ENCODE measurements at regions not wholly inside any gene's neighbourhood (a gene's known extent, or its start where the extent isn't known, plus 50 kb on each side); places are given as distances from the start of the nearest gene placed in this dataset.

- no peaks in the 10 kb centered on the region for H3K79me1 ChIP-seq (ENCODE audit: low read length)
- H3K4ac ChIP-seq (ENCODE audit: low read depth, low read length) = no peak overlapping the region
- no peak overlapping the region for H3K23ac ChIP-seq (ENCODE audit: low read length)
- H3K27ac ChIP-seq (ENCODE audit: low read depth, low read length) = no peak overlapping the region
- H3K36me3 ChIP-seq (ENCODE audit: control insufficient read depth in 1 of 2, insufficient read depth in 2 of 2, low read length in 2 of 2) = no peaks in the 10 kb centered on the region
- no peak overlapping the region for H3K14ac ChIP-seq (ENCODE audit: low read length)
- WGBS (ENCODE audit: extremely low coverage, insufficient coverage, insufficient read length) = no CpG with 5 or more reads among the region's 7 CpGs
- H4K8ac ChIP-seq (ENCODE audit: low read depth, low read length) = no peak overlapping the region
- H3K79me2 ChIP-seq (ENCODE audit: control insufficient read depth, insufficient read depth, low read length, poor library complexity) = no peaks in the 10 kb centered on the region
- no peak overlapping the region for H4K91ac ChIP-seq (ENCODE audit: low read depth, low read length)
- no peak overlapping the region for H4K12ac ChIP-seq (ENCODE audit: low read depth, low read length)
- H3K4me3 ChIP-seq (ENCODE audit: low read depth, low read length) = no peak overlapping the region
- no peak overlapping the region for H3K18ac ChIP-seq (ENCODE audit: low read length)
- no peak overlapping the region for H2AFZ ChIP-seq (ENCODE audit: insufficient read depth, low read length, poor library complexity)
- no peak overlapping the region for H2AK5ac ChIP-seq (ENCODE audit: low read length)
- H2BK120ac ChIP-seq (ENCODE audit: insufficient read depth, low read length, poor library complexity) = no peak overlapping the region
- no peaks in the 10 kb centered on the region for H3K4me1 ChIP-seq (ENCODE audit: control insufficient read depth in 1 of 2, insufficient read depth in 2 of 2, low read length in 2 of 2)
- no peaks in the 10 kb centered on the region for H3K9me3 ChIP-seq (ENCODE audit: insufficient read depth, low read depth, low read length)
- no peak overlapping the region for H2BK5ac ChIP-seq (ENCODE audit: low read depth, low read length, poor library complexity)
- no peak overlapping the region for H3K9ac ChIP-seq (ENCODE audit: low read length)
- no peaks in the 10 kb centered on the region for H3K27me3 ChIP-seq (ENCODE audit: insufficient read depth, low read length)
- no peak for DNase-seq
- H2BK12ac ChIP-seq (ENCODE audit: low read length) = no peak overlapping the region
- H3K4me2 ChIP-seq (ENCODE audit: low read length) = no peak overlapping the region
These were observed 715.6 kb upstream of the AADAT start for GRCh38 chr4:170805352-170805751.

GRCh38 chr4:170804930-170805329 is 715.2 kb upstream of the AADAT start:
- H3K4ac ChIP-seq (ENCODE audit: low read depth, low read length) = no peak overlapping the region
- H3K4me2 ChIP-seq (ENCODE audit: low read length) = no peak overlapping the region
- no peaks in the 10 kb centered on the region for H3K27me3 ChIP-seq (ENCODE audit: insufficient read depth, low read length)
- no peak overlapping the region for H2BK5ac ChIP-seq (ENCODE audit: low read depth, low read length, poor library complexity)
- no peaks in the 10 kb centered on the region for H3K4me1 ChIP-seq (ENCODE audit: control insufficient read depth in 1 of 2, insufficient read depth in 2 of 2, low read length in 2 of 2)
- no peak overlapping the region for H2BK120ac ChIP-seq (ENCODE audit: insufficient read depth, low read length, poor library complexity)
- H3K36me3 ChIP-seq (ENCODE audit: control insufficient read depth in 1 of 2, insufficient read depth in 2 of 2, low read length in 2 of 2) = no peaks in the 10 kb centered on the region
- no peak overlapping the region for H3K27ac ChIP-seq (ENCODE audit: low read depth, low read length)
- no peak overlapping the region for H4K8ac ChIP-seq (ENCODE audit: low read depth, low read length)
- H4K12ac ChIP-seq (ENCODE audit: low read depth, low read length) = no peak overlapping the region
- H2AK5ac ChIP-seq (ENCODE audit: low read length) = no peak overlapping the region
- no peaks in the 10 kb centered on the region for H3K79me2 ChIP-seq (ENCODE audit: control insufficient read depth, insufficient read depth, low read length, poor library complexity)
- no peak overlapping the region for H2BK12ac ChIP-seq (ENCODE audit: low read length)
- no peak overlapping the region for H3K23ac ChIP-seq (ENCODE audit: low read length)
- H3K9me3 ChIP-seq (ENCODE audit: insufficient read depth, low read depth, low read length) = no peaks in the 10 kb centered on the region
- no peak overlapping the region for H3K4me3 ChIP-seq (ENCODE audit: low read depth, low read length)
- H3K18ac ChIP-seq (ENCODE audit: low read length) = no peak overlapping the region
- no peak overlapping the region for H3K14ac ChIP-seq (ENCODE audit: low read length)
- H3K9ac ChIP-seq (ENCODE audit: low read length) = no peak overlapping the region
- no peak overlapping the region for H4K91ac ChIP-seq (ENCODE audit: low read depth, low read length)
- H2AFZ ChIP-seq (ENCODE audit: insufficient read depth, low read length, poor library complexity) = no peak overlapping the region
- DNase-seq = no peak
- WGBS (ENCODE audit: extremely low coverage, insufficient coverage, insufficient read length) = no CpG with 5 or more reads among the region's 11 CpGs
- no peaks in the 10 kb centered on the region for H3K79me1 ChIP-seq (ENCODE audit: low read length)

- no peak overlapping the region for H3K27ac ChIP-seq (ENCODE audit: low read depth, low read length)
- no peak overlapping the region for H3K9ac ChIP-seq (ENCODE audit: low read length)
- no peak overlapping the region for H3K4me2 ChIP-seq (ENCODE audit: low read length)
- no peak overlapping the region for H3K14ac ChIP-seq (ENCODE audit: low read length)
- DNase-seq = no peak
- no peak overlapping the region for H3K18ac ChIP-seq (ENCODE audit: low read length)
- no peaks in the 10 kb centered on the region for H3K4me1 ChIP-seq (ENCODE audit: control insufficient read depth in 1 of 2, insufficient read depth in 2 of 2, low read length in 2 of 2)
- H2AFZ ChIP-seq (ENCODE audit: insufficient read depth, low read length, poor library complexity) = no peak overlapping the region
- no peaks in the 10 kb centered on the region for H3K27me3 ChIP-seq (ENCODE audit: insufficient read depth, low read length)
- H3K36me3 ChIP-seq (ENCODE audit: control insufficient read depth in 1 of 2, insufficient read depth in 2 of 2, low read length in 2 of 2) = no peaks in the 10 kb centered on the region
- no peaks in the 10 kb centered on the region for H3K9me3 ChIP-seq (ENCODE audit: insufficient read depth, low read depth, low read length)
- H2AK5ac ChIP-seq (ENCODE audit: low read length) = no peak overlapping the region
- H3K23ac ChIP-seq (ENCODE audit: low read length) = no peak overlapping the region
- no peak overlapping the region for H2BK5ac ChIP-seq (ENCODE audit: low read depth, low read length, poor library complexity)
- no peak overlapping the region for H4K12ac ChIP-seq (ENCODE audit: low read depth, low read length)
- H3K4ac ChIP-seq (ENCODE audit: low read depth, low read length) = no peak overlapping the region
- no peaks in the 10 kb centered on the region for H3K79me1 ChIP-seq (ENCODE audit: low read length)
- no peak overlapping the region for H4K8ac ChIP-seq (ENCODE audit: low read depth, low read length)
- no peak overlapping the region for H3K4me3 ChIP-seq (ENCODE audit: low read depth, low read length)
- WGBS (ENCODE audit: extremely low coverage, insufficient coverage, insufficient read length) = no CpG with 5 or more reads among the region's 1 CpG
- no peaks in the 10 kb centered on the region for H3K79me2 ChIP-seq (ENCODE audit: control insufficient read depth, insufficient read depth, low read length, poor library complexity)
- no peak overlapping the region for H2BK120ac ChIP-seq (ENCODE audit: insufficient read depth, low read length, poor library complexity)
- H4K91ac ChIP-seq (ENCODE audit: low read depth, low read length) = no peak overlapping the region
- no peak overlapping the region for H2BK12ac ChIP-seq (ENCODE audit: low read length)
These were observed 713.7 kb upstream of the AADAT start for GRCh38 chr4:170803492-170803891.

- WGBS (ENCODE audit: extremely low coverage, insufficient coverage, insufficient read length) = no CpG with 5 or more reads among the region's 3 CpGs
- no peak overlapping the region for H3K4ac ChIP-seq (ENCODE audit: low read depth, low read length)
These were observed 712.0 kb upstream of the AADAT start for GRCh38 chr4:170801771-170802170.

More at GRCh38 chr4:170801771-170802170, 712.0 kb upstream of the AADAT start:
- Histone ChIP-seq H2AK5ac (ENCODE audit: low read length) (no peak overlapping the region), H3K4me3 (ENCODE audit: low read depth, low read length) (no peak overlapping the region), H3K4me1 (ENCODE audit: control insufficient read depth in 1 of 2, insufficient read depth in 2 of 2, low read length in 2 of 2) (no peaks in the 10 kb centered on the region), H3K9ac (ENCODE audit: low read length) (no peak overlapping the region), H3K4me2 (ENCODE audit: low read length) (no peak overlapping the region), H3K79me1 (ENCODE audit: low read length) (no peaks in the 10 kb centered on the region), H3K36me3 (ENCODE audit: control insufficient read depth in 1 of 2, insufficient read depth in 2 of 2, low read length in 2 of 2) (no peaks in the 10 kb centered on the region), H3K14ac (ENCODE audit: low read length) (no peak overlapping the region), H4K12ac (ENCODE audit: low read depth, low read length) (no peak overlapping the region), H3K27me3 (ENCODE audit: insufficient read depth, low read length) (no peaks in the 10 kb centered on the region), H3K23ac (ENCODE audit: low read length) (no peak overlapping the region), H4K91ac (ENCODE audit: low read depth, low read length) (no peak overlapping the region), H3K18ac (ENCODE audit: low read length) (no peak overlapping the region), H3K27ac (ENCODE audit: low read depth, low read length) (no peak overlapping the region), H2BK12ac (ENCODE audit: low read length) (no peak overlapping the region), H4K8ac (ENCODE audit: low read depth, low read length) (no peak overlapping the region), H2BK5ac (ENCODE audit: low read depth, low read length, poor library complexity) (no peak overlapping the region), H3K9me3 (ENCODE audit: insufficient read depth, low read depth, low read length) (no peaks in the 10 kb centered on the region), H2BK120ac (ENCODE audit: insufficient read depth, low read length, poor library complexity) (no peak overlapping the region), H3K79me2 (ENCODE audit: control insufficient read depth, insufficient read depth, low read length, poor library complexity) (no peaks in the 10 kb centered on the region), H2AFZ (ENCODE audit: insufficient read depth, low read length, poor library complexity) (no peak overlapping the region)
- no peak for DNase-seq
